Panc1 (cell line): ENCODE measurements at regions not wholly inside any gene's neighbourhood (a gene's known extent, or its start where the extent isn't known, plus 50 kb on each side); places are given as distances from the start of the nearest gene placed in this dataset.

Experiments
- POLR2AphosphoS5 ChIP-seq: IDR thresholded peaks from 2 replicates; pipeline ENCODE4 v1.6.1; 2012; ENCODE audit warnings: mild to moderate bottlenecking, low read depth, low read length, moderate library complexity
- TF ChIP-seq, protein P1 (sequence below): fragments of 450-650 bp; IDR thresholded peaks from 2 replicates; pipeline ENCODE4 v1.5.1; 2017; ENCODE audit warnings: mild to moderate bottlenecking
- TF ChIP-seq, protein P2 (sequence below), 2 experiments: IDR thresholded peaks; 2 replicates each; pipeline ENCODE4 v1.6.1; 2011 to 2012; ENCODE audit warnings: low read depth in 2 of 2, control low read depth in 1 of 2, low read length in 1 of 2, mild to moderate bottlenecking in 1 of 2, moderate library complexity in 1 of 2; ENCODE audit not compliant: insufficient read depth in 1 of 2

DNA sequence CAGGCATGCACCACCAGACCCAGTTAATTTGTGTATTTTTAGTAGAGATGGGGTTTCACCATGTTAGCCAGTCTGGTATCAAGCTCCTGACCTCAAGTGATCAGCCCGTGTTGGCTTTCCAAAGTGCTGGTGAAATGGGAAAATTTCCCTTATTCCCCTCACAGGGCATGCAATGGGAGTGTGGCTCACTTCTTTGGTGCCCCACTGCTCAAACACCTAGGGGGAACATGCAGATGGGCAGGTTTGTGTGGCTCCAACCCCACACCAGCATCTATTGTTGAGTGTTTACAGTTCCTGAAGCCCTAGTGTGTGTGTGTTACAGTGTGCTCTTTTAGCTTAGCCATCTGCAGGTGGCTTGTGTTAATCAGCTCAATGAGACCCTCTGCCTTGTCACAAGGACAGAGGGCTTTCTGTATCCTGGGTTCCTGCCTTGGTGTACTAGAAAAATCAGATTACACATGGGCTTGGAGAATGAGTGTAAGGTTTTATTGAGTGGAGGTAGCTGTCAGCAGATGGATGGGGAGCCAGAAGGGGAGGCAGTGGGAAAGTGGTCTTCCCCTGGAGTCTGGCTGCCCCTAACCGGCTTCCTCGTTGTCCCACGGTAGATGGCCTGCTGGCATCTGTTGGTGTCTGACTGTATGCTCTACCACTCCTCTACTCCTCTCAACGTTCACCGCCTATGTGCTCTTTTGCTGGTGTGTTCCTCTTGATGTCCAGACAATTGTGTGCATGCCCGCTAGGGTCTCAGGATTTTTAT lies 248.1 kb upstream of the CBLB start:
- TF ChIP-seq, protein P1, sequence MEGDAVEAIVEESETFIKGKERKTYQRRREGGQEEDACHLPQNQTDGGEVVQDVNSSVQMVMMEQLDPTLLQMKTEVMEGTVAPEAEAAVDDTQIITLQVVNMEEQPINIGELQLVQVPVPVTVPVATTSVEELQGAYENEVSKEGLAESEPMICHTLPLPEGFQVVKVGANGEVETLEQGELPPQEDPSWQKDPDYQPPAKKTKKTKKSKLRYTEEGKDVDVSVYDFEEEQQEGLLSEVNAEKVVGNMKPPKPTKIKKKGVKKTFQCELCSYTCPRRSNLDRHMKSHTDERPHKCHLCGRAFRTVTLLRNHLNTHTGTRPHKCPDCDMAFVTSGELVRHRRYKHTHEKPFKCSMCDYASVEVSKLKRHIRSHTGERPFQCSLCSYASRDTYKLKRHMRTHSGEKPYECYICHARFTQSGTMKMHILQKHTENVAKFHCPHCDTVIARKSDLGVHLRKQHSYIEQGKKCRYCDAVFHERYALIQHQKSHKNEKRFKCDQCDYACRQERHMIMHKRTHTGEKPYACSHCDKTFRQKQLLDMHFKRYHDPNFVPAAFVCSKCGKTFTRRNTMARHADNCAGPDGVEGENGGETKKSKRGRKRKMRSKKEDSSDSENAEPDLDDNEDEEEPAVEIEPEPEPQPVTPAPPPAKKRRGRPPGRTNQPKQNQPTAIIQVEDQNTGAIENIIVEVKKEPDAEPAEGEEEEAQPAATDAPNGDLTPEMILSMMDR, result no peak
- no peak for TF ChIP-seq POLR2AphosphoS5
- TF ChIP-seq, protein P2, sequence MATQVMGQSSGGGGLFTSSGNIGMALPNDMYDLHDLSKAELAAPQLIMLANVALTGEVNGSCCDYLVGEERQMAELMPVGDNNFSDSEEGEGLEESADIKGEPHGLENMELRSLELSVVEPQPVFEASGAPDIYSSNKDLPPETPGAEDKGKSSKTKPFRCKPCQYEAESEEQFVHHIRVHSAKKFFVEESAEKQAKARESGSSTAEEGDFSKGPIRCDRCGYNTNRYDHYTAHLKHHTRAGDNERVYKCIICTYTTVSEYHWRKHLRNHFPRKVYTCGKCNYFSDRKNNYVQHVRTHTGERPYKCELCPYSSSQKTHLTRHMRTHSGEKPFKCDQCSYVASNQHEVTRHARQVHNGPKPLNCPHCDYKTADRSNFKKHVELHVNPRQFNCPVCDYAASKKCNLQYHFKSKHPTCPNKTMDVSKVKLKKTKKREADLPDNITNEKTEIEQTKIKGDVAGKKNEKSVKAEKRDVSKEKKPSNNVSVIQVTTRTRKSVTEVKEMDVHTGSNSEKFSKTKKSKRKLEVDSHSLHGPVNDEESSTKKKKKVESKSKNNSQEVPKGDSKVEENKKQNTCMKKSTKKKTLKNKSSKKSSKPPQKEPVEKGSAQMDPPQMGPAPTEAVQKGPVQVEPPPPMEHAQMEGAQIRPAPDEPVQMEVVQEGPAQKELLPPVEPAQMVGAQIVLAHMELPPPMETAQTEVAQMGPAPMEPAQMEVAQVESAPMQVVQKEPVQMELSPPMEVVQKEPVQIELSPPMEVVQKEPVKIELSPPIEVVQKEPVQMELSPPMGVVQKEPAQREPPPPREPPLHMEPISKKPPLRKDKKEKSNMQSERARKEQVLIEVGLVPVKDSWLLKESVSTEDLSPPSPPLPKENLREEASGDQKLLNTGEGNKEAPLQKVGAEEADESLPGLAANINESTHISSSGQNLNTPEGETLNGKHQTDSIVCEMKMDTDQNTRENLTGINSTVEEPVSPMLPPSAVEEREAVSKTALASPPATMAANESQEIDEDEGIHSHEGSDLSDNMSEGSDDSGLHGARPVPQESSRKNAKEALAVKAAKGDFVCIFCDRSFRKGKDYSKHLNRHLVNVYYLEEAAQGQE (IDR thresholded peaks at IDR 0.05; ENCODE audit: insufficient read depth in 1 of 2, low read depth in 2 of 2, low read length in 1 of 2), result no peak
